ENCODE measurements at regions not wholly inside any gene's neighbourhood (a gene's known extent, or its start where the extent isn't known, plus 50 kb on each side); places are given as distances from the start of the nearest gene placed in this dataset.

GRCh38 chr3:988785-989184 is 104.0 kb upstream of the CNTN6 start:
- no peak for TF ChIP-seq CTCF (IDR thresholded peaks at IDR 0.05; ENCODE audit: low read depth, low read length)
- no peak for TF ChIP-seq POLR2A (IDR thresholded peaks at IDR 0.05; ENCODE audit: extremely low read depth, insufficient read length)
